Tibial nerve (tissue), 4 donors: ENCODE measurements at regions not wholly inside any gene's neighbourhood (a gene's known extent, or its start where the extent isn't known, plus 50 kb on each side); places are given as distances from the start of the nearest gene placed in this dataset.
"Not testable (repeated sequence)": the region's sequence is repeated elsewhere in the genome, so short reads cannot be mapped to it uniquely, and the experiment has no call there.

ENCODE experiments used
- EP300 ChIP-seq, 2 donors: sonication (generic); formaldehyde crosslinking; IDR thresholded peaks; one replicate each; pipeline ENCODE4 v1.6.1; 2017; ENCODE audit warnings: antibody characterized with exemption in 2 of 2, mild to moderate bottlenecking in 1 of 2
- POLR2A ChIP-seq, 2 donors: fragments of 450-650 bp; IDR thresholded peaks; one replicate each; pipeline ENCODE4 v1.6.1; 2017; ENCODE audit warnings: antibody characterized with exemption in 2 of 2, mild to moderate bottlenecking in 2 of 2, moderate library complexity in 2 of 2
- TF ChIP-seq, protein P1 (sequence below), 5 experiments: fragments of 200-600 bp in 3 of 5; fragments of 450-650 bp in 2 of 5; sonication (generic) in 3 of 5; IDR thresholded peaks; one replicate each; pipeline ENCODE4 v1.5.1; 2016 to 2019; ENCODE audit warnings: antibody characterized with exemption in 5 of 5, mild to moderate bottlenecking in 3 of 5, moderate library complexity in 2 of 5

DNA sequence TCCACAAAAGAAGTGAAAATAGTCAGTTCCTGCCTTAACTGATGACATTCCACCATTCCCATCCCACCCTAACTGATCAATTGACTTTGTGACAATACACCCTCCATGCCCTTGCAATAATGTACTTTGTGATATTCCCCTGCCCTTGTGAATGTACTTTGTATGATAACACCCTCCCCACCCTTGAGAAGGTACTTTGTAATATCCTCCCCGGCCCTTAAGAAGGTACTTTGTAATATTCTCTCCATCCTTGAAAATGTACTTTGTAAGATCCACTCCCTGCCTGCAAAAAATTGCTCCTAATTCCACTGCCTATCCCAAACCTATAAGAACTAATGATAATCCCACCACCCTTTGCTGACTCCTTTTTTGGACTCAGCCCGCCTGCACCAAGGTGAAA, 771.3 kb downstream of the TENT5A start:
- TF ChIP-seq, protein P1, sequence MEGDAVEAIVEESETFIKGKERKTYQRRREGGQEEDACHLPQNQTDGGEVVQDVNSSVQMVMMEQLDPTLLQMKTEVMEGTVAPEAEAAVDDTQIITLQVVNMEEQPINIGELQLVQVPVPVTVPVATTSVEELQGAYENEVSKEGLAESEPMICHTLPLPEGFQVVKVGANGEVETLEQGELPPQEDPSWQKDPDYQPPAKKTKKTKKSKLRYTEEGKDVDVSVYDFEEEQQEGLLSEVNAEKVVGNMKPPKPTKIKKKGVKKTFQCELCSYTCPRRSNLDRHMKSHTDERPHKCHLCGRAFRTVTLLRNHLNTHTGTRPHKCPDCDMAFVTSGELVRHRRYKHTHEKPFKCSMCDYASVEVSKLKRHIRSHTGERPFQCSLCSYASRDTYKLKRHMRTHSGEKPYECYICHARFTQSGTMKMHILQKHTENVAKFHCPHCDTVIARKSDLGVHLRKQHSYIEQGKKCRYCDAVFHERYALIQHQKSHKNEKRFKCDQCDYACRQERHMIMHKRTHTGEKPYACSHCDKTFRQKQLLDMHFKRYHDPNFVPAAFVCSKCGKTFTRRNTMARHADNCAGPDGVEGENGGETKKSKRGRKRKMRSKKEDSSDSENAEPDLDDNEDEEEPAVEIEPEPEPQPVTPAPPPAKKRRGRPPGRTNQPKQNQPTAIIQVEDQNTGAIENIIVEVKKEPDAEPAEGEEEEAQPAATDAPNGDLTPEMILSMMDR (IDR thresholded peaks at IDR 0.05) = not testable (repeated sequence)
- TF ChIP-seq EP300, POLR2A (IDR thresholded peaks at IDR 0.05): not testable (repeated sequence)
